ENCODE measurements at regions not wholly inside any gene's neighbourhood (a gene's known extent, or its start where the extent isn't known, plus 50 kb on each side); places are given as distances from the start of the nearest gene placed in this dataset.

- ChIA-PET POLR2A (no interaction called here), CTCF (no interaction called here)
- no peak overlapping the region for H3K4me3 ChIP-seq (replicated peaks in 1 of 3; ENCODE audit: insufficient read depth in 1 of 3, low read depth in 1 of 3, low read length in 3 of 3)
- DNase-seq (ENCODE audit: low read depth, low spot score) (no peak), FAIRE-seq (no peak)
- intact Hi-C loops (cut with micrococcal nuclease) = no loop called here
- H3K9me1 ChIP-seq (replicated peaks; ENCODE audit: control insufficient read depth, extremely low read depth, insufficient read depth, low read length) = no peaks in the 10 kb centered on the region
- H3K27ac ChIP-seq (ENCODE audit: insufficient read depth, low read depth, low read length) = no peak overlapping the region
- no TSS peak for BruUV-seq (replicated peaks)
- TF ChIP-seq POLR2AphosphoS5 (IDR thresholded peaks at IDR 0.05; ENCODE audit: insufficient read depth, low read depth, low read length) = no peak
- H3K27me3 ChIP-seq (ENCODE audit: control insufficient read depth in 2 of 2, insufficient read depth in 2 of 2, low read length in 2 of 2) = no peaks in the 10 kb centered on the region
- no peaks in the 10 kb centered on the region for H3K79me2 ChIP-seq (ENCODE audit: control insufficient read depth, insufficient read depth, low read length)
- H3K9ac ChIP-seq (replicated peaks; ENCODE audit: extremely low read depth, insufficient read depth, low read length) = no peak overlapping the region
- dilution Hi-C loops (cut with MboI; ENCODE audit: extremely low pct_ligation_motif_present, low sequenced_read_pairs) = no loop called here
- no peak overlapping the region for H3K4me2 ChIP-seq (ENCODE audit: insufficient read depth, low read length)
- no peaks in the 10 kb centered on the region for H3K36me3 ChIP-seq (ENCODE audit: control insufficient read depth in 2 of 2, extremely low read depth in 1 of 2, insufficient read depth in 2 of 2, low read length in 2 of 2)
- H2AFZ ChIP-seq (ENCODE audit: low read depth, low read length) = no peak overlapping the region
- H3K4me1 ChIP-seq (ENCODE audit: control insufficient read depth, extremely low read depth, insufficient read depth, low read length) = no peaks in the 10 kb centered on the region
- no peaks in the 10 kb centered on the region for H4K20me1 ChIP-seq (replicated peaks; ENCODE audit: control insufficient read depth, extremely low read depth, insufficient read depth, low read length)
- no peaks in the 10 kb centered on the region for H3K9me3 ChIP-seq (replicated peaks; ENCODE audit: control insufficient read depth, insufficient read depth, low read length)
Observed at GRCh38 chr22:44375451-44375850, 62.7 kb upstream of the SHISAL1 start.

- POLR2A ChIA-PET = no interaction called here
- Histone ChIP-seq H3K27ac (ENCODE audit: insufficient read depth, low read depth, low read length) (no peak overlapping the region), H3K9me1 (replicated peaks; ENCODE audit: control insufficient read depth, extremely low read depth, insufficient read depth, low read length) (no peaks in the 10 kb centered on the region), H3K4me1 (ENCODE audit: control insufficient read depth, extremely low read depth, insufficient read depth, low read length) (no peaks in the 10 kb centered on the region), H3K9me3 (replicated peaks; ENCODE audit: control insufficient read depth, insufficient read depth, low read length) (no peaks in the 10 kb centered on the region), H4K20me1 (replicated peaks; ENCODE audit: control insufficient read depth, extremely low read depth, insufficient read depth, low read length) (no peaks in the 10 kb centered on the region), H2AFZ (ENCODE audit: low read depth, low read length) (no peak overlapping the region), H3K9ac (replicated peaks; ENCODE audit: extremely low read depth, insufficient read depth, low read length) (no peak overlapping the region), H3K4me3 (replicated peaks in 1 of 3; ENCODE audit: insufficient read depth in 1 of 3, low read depth in 1 of 3, low read length in 3 of 3) (no peak overlapping the region), H3K27me3 (ENCODE audit: control insufficient read depth in 2 of 2, insufficient read depth in 2 of 2, low read length in 2 of 2) (no peaks in the 10 kb centered on the region), H3K36me3 (ENCODE audit: control insufficient read depth in 2 of 2, extremely low read depth in 1 of 2, insufficient read depth in 2 of 2, low read length in 2 of 2) (no peaks in the 10 kb centered on the region), H3K4me2 (ENCODE audit: insufficient read depth, low read length) (no peak overlapping the region), H3K79me2 (ENCODE audit: control insufficient read depth, insufficient read depth, low read length) (no peaks in the 10 kb centered on the region)
- dilution Hi-C loops (cut with MboI; ENCODE audit: extremely low pct_ligation_motif_present, low sequenced_read_pairs) = no loop called here
- FAIRE-seq (no peak), DNase-seq (ENCODE audit: low read depth, low spot score) (no peak)
- intact Hi-C loops (cut with micrococcal nuclease) = no loop called here
- CTCF ChIA-PET = no interaction called here
- no TSS peak for BruUV-seq (replicated peaks)
- no peak for TF ChIP-seq POLR2A (IDR thresholded peaks at IDR 0.05; ENCODE audit: low read depth, low read length)
- TF ChIP-seq MYC (IDR thresholded peaks at IDR 0.05; ENCODE audit: low read depth, low read length) = no peak
- TF ChIP-seq POLR2AphosphoS5 (IDR thresholded peaks at IDR 0.05; ENCODE audit: insufficient read depth, low read depth, low read length) = no peak
- TF ChIP-seq MAX (IDR thresholded peaks at IDR 0.05; ENCODE audit: insufficient read depth, insufficient read length) = no peak
- TF ChIP-seq JUN (IDR thresholded peaks at IDR 0.05; ENCODE audit: borderline replicate concordance, insufficient read depth, insufficient read length, low read depth) = no peak
- TF ChIP-seq EZH2 (IDR thresholded peaks at IDR 0.05; ENCODE audit: borderline replicate concordance, low read depth, low read length, severe bottlenecking) = no peak
- TF ChIP-seq GATA2 (IDR thresholded peaks at IDR 0.05; ENCODE audit: insufficient read depth, insufficient read length, low read depth, low read length) = no peak
Observed at GRCh38 chr22:44373234-44373633, 60.5 kb upstream of the SHISAL1 start.

All from endothelial cell of umbilical vein (primary cell).